SK-MEL-5 (cell line): ENCODE measurements at regions not wholly inside any gene's neighbourhood (a gene's known extent, or its start where the extent isn't known, plus 50 kb on each side); places are given as distances from the start of the nearest gene placed in this dataset.

Source experiments
- DNase-seq: peaks from one replicate; pipeline ENCODE4 v3.0.0-alpha.2; 2016; ENCODE audit warnings: low read depth, low spot score
- in situ Hi-C: cut with HindIII; loops from 2 replicates; pipeline ENCODE4 v1.10.0; 2016; ENCODE audit warnings: low sequenced_read_pairs, high pct_unique_total_duplicates, low pct_unique_long_range_greater_than_20kb

GRCh38 chr5:105032917-105033316 lies 1470.3 kb upstream of the NUDT12 start:
- in situ Hi-C loops = no loop called here
- no peak for DNase-seq

- in situ Hi-C loops = no loop called here
- DNase-seq = no peak
Measured at GRCh38 chr5:105030153-105030552, 1467.6 kb upstream of the NUDT12 start.

- in situ Hi-C loops = no loop called here
- no peak for DNase-seq
Measured at GRCh38 chr5:105015098-105015497, 1452.5 kb upstream of the NUDT12 start.

- no peak for DNase-seq
- in situ Hi-C loops = no loop called here
Measured at GRCh38 chr5:104998572-104998971, 1436.0 kb upstream of the NUDT12 start.

- in situ Hi-C loops = no loop called here
- no peak for DNase-seq
Measured at GRCh38 chr5:104998169-104998568, 1435.6 kb upstream of the NUDT12 start.

- in situ Hi-C loops = no loop called here
- DNase-seq = no peak
Measured at GRCh38 chr5:104987074-104987473, 1424.5 kb upstream of the NUDT12 start.

GRCh38 chr5:104977529-104977928 lies 1414.9 kb upstream of the NUDT12 start:
- DNase-seq = no peak
- in situ Hi-C loops = no loop called here

GRCh38 chr5:104967806-104968410 lies 1405.3 kb upstream of the NUDT12 start:
- DNase-seq = no peak
- in situ Hi-C loops = no loop called here

- in situ Hi-C loops = no loop called here
- DNase-seq = no peak
Measured at GRCh38 chr5:104965006-104965405, 1402.4 kb upstream of the NUDT12 start.

GRCh38 chr5:104955479-104955878 lies 1392.9 kb upstream of the NUDT12 start:
- no peak for DNase-seq
- in situ Hi-C loops = no loop called here

GRCh38 chr5:104952876-104953275 lies 1390.3 kb upstream of the NUDT12 start:
- no peak for DNase-seq

GRCh38 chr5:104951829-104952228 lies 1389.2 kb upstream of the NUDT12 start:
- in situ Hi-C loops = no loop called here
- DNase-seq = no peak

More at GRCh38 chr5:104952876-104953275, 1390.3 kb upstream of the NUDT12 start:
- in situ Hi-C loops = no loop called here

GRCh38 chr5:104947076-104947475 lies 1384.5 kb upstream of the NUDT12 start:
- in situ Hi-C loops = no loop called here
- no peak for DNase-seq

GRCh38 chr5:104942735-104943134 lies 1380.1 kb upstream of the NUDT12 start:
- in situ Hi-C loops = no loop called here
- DNase-seq = no peak

GRCh38 chr5:104941030-104941645 lies 1378.5 kb upstream of the NUDT12 start:
- no peak for DNase-seq
- in situ Hi-C loops = no loop called here

GRCh38 chr5:104937598-104937997 lies 1375.0 kb upstream of the NUDT12 start:
- in situ Hi-C loops = no loop called here
- DNase-seq = no peak

- in situ Hi-C loops = no loop called here
- no peak for DNase-seq
Measured at GRCh38 chr5:104932431-104932830, 1369.8 kb upstream of the NUDT12 start.

GRCh38 chr5:104928906-104929520 lies 1366.4 kb upstream of the NUDT12 start:
- in situ Hi-C loops = no loop called here
- no peak for DNase-seq

GRCh38 chr5:104915226-104915625 lies 1352.6 kb upstream of the NUDT12 start:
- DNase-seq = no peak
- in situ Hi-C loops = no loop called here
